Naive thymus-derived CD4-positive, alpha-beta T cell (primary cell): ENCODE measurements at regions not wholly inside any gene's neighbourhood (a gene's known extent, or its start where the extent isn't known, plus 50 kb on each side); places are given as distances from the start of the nearest gene placed in this dataset.

Experiments used
- ATAC-seq: fragments of 150-1000 bp; cut with Tn5 transposase; 2 replicates; pipeline ENCODE4 v1.10.0; 2021; ENCODE audit warnings: mild to moderate bottlenecking, moderate library complexity
- CTCF ChIA-PET: fragments of 350-600 bp; sonication (Branson Sonifier 250); formaldehyde crosslinking; loops from one replicate; lab custom pipeline; 2021; ENCODE audit warnings: antibody characterized with exemption; lab: Charles Lee
- POLR2A ChIA-PET: fragments of 350-600 bp; sonication (Branson Sonifier 250); formaldehyde crosslinking; loops from one replicate; lab custom pipeline; 2021; ENCODE audit warnings: antibody characterized with exemption, inconsistent platforms; lab: Charles Lee
- DNase-seq, 9 donors: peaks; one replicate each; pipeline versions ENCODE4 v3.0.0 to v3.0.0-alpha.2; 2020 to 2022; ENCODE audit warnings: mixed read lengths in 1 of 9
- H3K27ac ChIP-seq: one replicate; pipeline ENCODE4 v1.7.0; 2013; ENCODE audit warnings: mild to moderate bottlenecking, low read depth, low read length, moderate library complexity
- H3K27me3 ChIP-seq, 2 donors: one replicate each; pipeline ENCODE4 v1.7.0; 2013; ENCODE audit warnings: low read length in 2 of 2, mild to moderate bottlenecking in 2 of 2, moderate library complexity in 2 of 2; ENCODE audit not compliant: control insufficient read depth in 2 of 2, insufficient read depth in 2 of 2
- H3K36me3 ChIP-seq, 3 experiments: 1 replicate in 2 of 3; 2 replicates in 1 of 3; pipeline ENCODE4 v1.7.0; 2013; ENCODE audit warnings: low read length in 3 of 3, mild to moderate bottlenecking in 3 of 3, moderate library complexity in 1 of 3; ENCODE audit not compliant: insufficient read depth in 3 of 3, control insufficient read depth in 2 of 3
- H3K4me1 ChIP-seq, 2 donors: one replicate each; pipeline ENCODE4 v1.7.0; 2013; ENCODE audit warnings: low read length in 2 of 2, mild to moderate bottlenecking in 2 of 2, moderate library complexity in 1 of 2; ENCODE audit not compliant: control insufficient read depth in 2 of 2, insufficient read depth in 2 of 2
- H3K4me3 ChIP-seq: 2 replicates; pipeline ENCODE4 v1.7.0; 2013; ENCODE audit warnings: mild to moderate bottlenecking, low read length
- H3K9me3 ChIP-seq, 3 experiments: 1 replicate in 2 of 3; 2 replicates in 1 of 3; pipeline ENCODE4 v1.7.0; 2013; ENCODE audit warnings: low read length in 3 of 3; ENCODE audit not compliant: control insufficient read depth in 2 of 3
- H3K27ac Mint-ChIP-seq, 9 donors: one replicate each; pipeline ENCODE4 v1.8.0; 2020 to 2022; ENCODE audit warnings: mixed read lengths in 9 of 9, mild to moderate bottlenecking in 8 of 9, moderate library complexity in 5 of 9, inconsistent platforms in 2 of 9
- H3K27me3 Mint-ChIP-seq, 5 donors: one replicate each; pipeline ENCODE4 v1.8.0; 2021 to 2022; ENCODE audit warnings: mixed read lengths in 5 of 5, mild to moderate bottlenecking in 1 of 5
- H3K36me3 Mint-ChIP-seq, 5 donors: one replicate each; pipeline ENCODE4 v1.8.0; 2020 to 2022; ENCODE audit warnings: mixed read lengths in 5 of 5, mild to moderate bottlenecking in 3 of 5, inconsistent platforms in 1 of 5
- H3K4me1 Mint-ChIP-seq, 7 donors: one replicate each; pipeline ENCODE4 v1.8.0; 2020 to 2022; ENCODE audit warnings: mixed read lengths in 7 of 7, mild to moderate bottlenecking in 3 of 7, inconsistent platforms in 1 of 7
- H3K4me3 Mint-ChIP-seq, 10 donors: one replicate each; pipeline ENCODE4 v1.8.0; 2020 to 2022; ENCODE audit warnings: mild to moderate bottlenecking in 10 of 10, mixed read lengths in 10 of 10, moderate library complexity in 6 of 10, inconsistent platforms in 2 of 10
- H3K9me3 Mint-ChIP-seq, 11 donors: one replicate each; pipeline ENCODE4 v1.8.0; 2020 to 2022; ENCODE audit warnings: mixed read lengths in 11 of 11, mild to moderate bottlenecking in 4 of 11, inconsistent platforms in 1 of 11, moderate library complexity in 1 of 11
- intact Hi-C, 2 donors: fragments of 100-400 bp; cut with micrococcal nuclease; formaldehyde crosslinking; loops; one replicate each; pipeline ENCODE4 v1.15.1; 2023

- Histone ChIP-seq H3K27me3 (no peaks in the 10 kb centered on the region), H3K9me3 (no peaks in the 10 kb centered on the region), H3K36me3 (no peaks in the 10 kb centered on the region), H3K4me1 (no peaks in the 10 kb centered on the region), H3K27ac (no peak overlapping the region), H3K4me3 (no peak overlapping the region)
- intact Hi-C loops: no loop called here
- no peak for ATAC-seq
- Mint-ChIP-seq H3K4me1 (no peaks in the 10 kb centered on the region), H3K9me3 (peaks cover 0 to 3% (median 0%) of the 10 kb centered on the region in 11 donors), H3K27ac (no peak overlapping the region), H3K36me3 (no peaks in the 10 kb centered on the region), H3K27me3 (peaks cover 0 to 28% (median 11%) of the 10 kb centered on the region in 5 donors), H3K4me3 (no peak overlapping the region)
- no peak for DNase-seq
- ChIA-PET CTCF (no interaction called here), POLR2A (no interaction called here)
Observed at GRCh38 chr15:94747510-94747909, 516.1 kb downstream of the MCTP2 start.

GRCh38 chr15:94749811-94750617, 518.7 kb downstream of the MCTP2 start:
- no peak for DNase-seq
- Mint-ChIP-seq H3K4me1 (no peaks in the 10 kb centered on the region), H3K36me3 (no peaks in the 10 kb centered on the region), H3K27me3 (peaks cover 0 to 15% (median 8%) of the 10 kb centered on the region in 5 donors), H3K9me3 (peaks cover 0 to 3% (median 0%) of the 10 kb centered on the region in 11 donors), H3K27ac (no peak overlapping the region), H3K4me3 (no peak overlapping the region)
- POLR2A ChIA-PET: no interaction called here
- CTCF ChIA-PET: no interaction called here
- Histone ChIP-seq H3K27ac (no peak overlapping the region), H3K4me1 (no peaks in the 10 kb centered on the region), H3K4me3 (no peak overlapping the region), H3K9me3 (no peaks in the 10 kb centered on the region), H3K36me3 (no peaks in the 10 kb centered on the region), H3K27me3 (no peaks in the 10 kb centered on the region)
- no peak for ATAC-seq
- intact Hi-C loops: no loop called here

GRCh38 chr15:94760348-94760747, 529.0 kb downstream of the MCTP2 start:
- CTCF ChIA-PET: no interaction called here
- H3K4me1 Mint-ChIP-seq: no peaks in the 10 kb centered on the region

GRCh38 chr15:94761574-94761973, 530.2 kb downstream of the MCTP2 start:
- Histone ChIP-seq H3K4me1 (no peaks in the 10 kb centered on the region), H3K27ac (no peak overlapping the region), H3K36me3 (no peaks in the 10 kb centered on the region), H3K9me3 (no peaks in the 10 kb centered on the region), H3K27me3 (no peaks in the 10 kb centered on the region), H3K4me3 (no peak overlapping the region)
- no peak for ATAC-seq
- intact Hi-C loops: no loop called here
- no peaks in the 10 kb centered on the region for H3K36me3 Mint-ChIP-seq
- H3K4me1 Mint-ChIP-seq: no peaks in the 10 kb centered on the region
- ChIA-PET POLR2A (no interaction called here), CTCF (no interaction called here)
- no peak overlapping the region for H3K27ac Mint-ChIP-seq
- no peak overlapping the region for H3K4me3 Mint-ChIP-seq
- no peak for DNase-seq
- H3K27me3 Mint-ChIP-seq: peaks cover 0 to 17% (median 4%) of the 10 kb centered on the region in 5 donors
- H3K9me3 Mint-ChIP-seq: peaks cover 0 to 2% (median 0%) of the 10 kb centered on the region in 11 donors

More at GRCh38 chr15:94760348-94760747, 529.0 kb downstream of the MCTP2 start:
- Histone ChIP-seq H3K27me3 (no peaks in the 10 kb centered on the region), H3K36me3 (no peaks in the 10 kb centered on the region), H3K4me3 (no peak overlapping the region), H3K9me3 (no peaks in the 10 kb centered on the region), H3K27ac (no peak overlapping the region), H3K4me1 (no peaks in the 10 kb centered on the region)
- Mint-ChIP-seq H3K27ac (no peak overlapping the region), H3K36me3 (no peaks in the 10 kb centered on the region), H3K9me3 (peaks cover 0 to 2% (median 0%) of the 10 kb centered on the region in 11 donors), H3K4me3 (no peak overlapping the region), H3K27me3 (peaks cover 0 to 16% (median 4%) of the 10 kb centered on the region in 5 donors)
- DNase-seq (no peak), ATAC-seq (no peak)
- POLR2A ChIA-PET: no interaction called here
- intact Hi-C loops: no loop called here

GRCh38 chr15:94769089-94769488, 537.7 kb downstream of the MCTP2 start:
- ATAC-seq (no peak), DNase-seq (no peak)
- Histone ChIP-seq H3K27me3 (no peaks in the 10 kb centered on the region), H3K27ac (no peak overlapping the region), H3K9me3 (no peaks in the 10 kb centered on the region), H3K4me3 (no peak overlapping the region), H3K4me1 (no peaks in the 10 kb centered on the region), H3K36me3 (no peaks in the 10 kb centered on the region)
- Mint-ChIP-seq H3K9me3 (peaks cover 0 to 4% (median 0%) of the 10 kb centered on the region in 11 donors), H3K27me3 (peaks cover 0 to 10% (median 3%) of the 10 kb centered on the region in 5 donors), H3K36me3 (no peaks in the 10 kb centered on the region), H3K4me3 (no peak overlapping the region), H3K27ac (no peak overlapping the region), H3K4me1 (no peaks in the 10 kb centered on the region)
- ChIA-PET POLR2A (no interaction called here), CTCF (no interaction called here)
- intact Hi-C loops: no loop called here

GRCh38 chr15:94770199-94770598, 538.8 kb downstream of the MCTP2 start:
- Mint-ChIP-seq H3K27me3 (peaks cover 0 to 10% (median 4%) of the 10 kb centered on the region in 5 donors), H3K36me3 (no peaks in the 10 kb centered on the region), H3K27ac (no peak overlapping the region), H3K9me3 (peaks cover 0 to 4% (median 0%) of the 10 kb centered on the region in 11 donors), H3K4me3 (no peak overlapping the region), H3K4me1 (peaks cover 0 to 4% (median 0%) of the 10 kb centered on the region in 7 donors)
- Histone ChIP-seq H3K9me3 (no peaks in the 10 kb centered on the region), H3K4me1 (no peaks in the 10 kb centered on the region), H3K27ac (no peak overlapping the region), H3K27me3 (no peaks in the 10 kb centered on the region), H3K36me3 (no peaks in the 10 kb centered on the region), H3K4me3 (no peak overlapping the region)
- ATAC-seq (no peak), DNase-seq (no peak)
- ChIA-PET POLR2A (no interaction called here), CTCF (no interaction called here)
- intact Hi-C loops: no loop called here

GRCh38 chr15:94777037-94777436, 545.7 kb downstream of the MCTP2 start:
- ATAC-seq: no peak
- Mint-ChIP-seq H3K36me3 (no peaks in the 10 kb centered on the region), H3K27ac (no peak overlapping the region), H3K4me3 (no peak overlapping the region), H3K4me1 (peaks cover 0 to 4% (median 0%) of the 10 kb centered on the region in 7 donors), H3K27me3 (peaks cover 0 to 35% (median 14%) of the 10 kb centered on the region in 5 donors), H3K9me3 (peaks cover 0 to 10% (median 2%) of the 10 kb centered on the region in 11 donors)
- CTCF ChIA-PET: no interaction called here
- intact Hi-C loops: no loop called here
- no peak overlapping the region for H3K4me3 ChIP-seq
- no peak overlapping the region for H3K27ac ChIP-seq
- H3K27me3 ChIP-seq: no peaks in the 10 kb centered on the region
- POLR2A ChIA-PET: no interaction called here
- no peak for DNase-seq
- no peaks in the 10 kb centered on the region for H3K9me3 ChIP-seq
- no peaks in the 10 kb centered on the region for H3K4me1 ChIP-seq
- no peaks in the 10 kb centered on the region for H3K36me3 ChIP-seq
